Osteocyte (in vitro differentiated cells): ENCODE measurements at regions not wholly inside any gene's neighbourhood (a gene's known extent, or its start where the extent isn't known, plus 50 kb on each side); places are given as distances from the start of the nearest gene placed in this dataset.

ENCODE experiments used
- DNase-seq: peaks from one replicate; pipeline ENCODE4 v3.0.0; 2021; ENCODE audit warnings: mixed read lengths; ENCODE audit not compliant: unreplicated experiment; ENCODE audit errors: extremely low spot score
- H3K27ac Mint-ChIP-seq: one replicate; pipeline ENCODE4 v1.8.0; 2021; ENCODE audit warnings: mild to moderate bottlenecking, mixed read lengths; ENCODE audit not compliant: unreplicated experiment
- H3K27me3 Mint-ChIP-seq: one replicate; pipeline ENCODE4 v1.8.0; 2021; ENCODE audit warnings: mixed read lengths; ENCODE audit not compliant: unreplicated experiment
- H3K36me3 Mint-ChIP-seq: one replicate; pipeline ENCODE4 v1.8.0; 2021; ENCODE audit warnings: mixed read lengths; ENCODE audit not compliant: unreplicated experiment
- H3K4me1 Mint-ChIP-seq: one replicate; pipeline ENCODE4 v1.8.0; 2021; ENCODE audit warnings: mixed read lengths; ENCODE audit not compliant: unreplicated experiment
- H3K4me3 Mint-ChIP-seq: one replicate; pipeline ENCODE4 v1.8.0; 2021; ENCODE audit warnings: mild to moderate bottlenecking, moderate library complexity, mixed read lengths; ENCODE audit not compliant: unreplicated experiment
- H3K9me3 Mint-ChIP-seq: one replicate; pipeline ENCODE4 v1.8.0; 2021; ENCODE audit warnings: mixed read lengths; ENCODE audit not compliant: unreplicated experiment
- CTCF ChIP-seq: fragments of 200-600 bp; sonication (generic); IDR thresholded peaks from 2 replicates; pipeline ENCODE4 v1.5.0; 2021; ENCODE audit warnings: antibody characterized with exemption, mild to moderate bottlenecking, moderate library complexity

DNA sequence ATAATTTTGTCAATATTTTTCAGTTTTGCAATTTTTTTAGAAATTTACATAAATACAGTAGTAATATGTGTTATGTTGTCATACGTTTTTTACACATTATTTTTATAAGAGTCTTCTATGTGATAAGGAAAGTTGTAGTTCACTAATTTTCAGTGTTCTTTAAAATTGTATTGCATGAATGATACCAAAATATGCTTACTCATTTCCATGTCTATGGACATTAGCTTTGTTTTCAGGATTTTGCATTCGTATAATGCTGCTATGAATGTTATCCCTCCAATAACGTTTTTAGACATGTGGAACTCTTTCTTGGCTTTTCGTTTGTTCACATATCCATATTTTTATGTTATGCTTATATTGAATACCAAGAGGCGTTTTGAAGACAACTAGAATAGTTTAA, 260.0 kb downstream of the ARL4A start:
- DNase-seq = no peak
- H3K36me3 Mint-ChIP-seq = no peaks in the 10 kb centered on the region
- no peak for TF ChIP-seq CTCF
- peaks cover 27% of the 10 kb centered on the region for H3K4me1 Mint-ChIP-seq
- no peaks in the 10 kb centered on the region for H3K9me3 Mint-ChIP-seq
- no peak overlapping the region for H3K27ac Mint-ChIP-seq
- H3K27me3 Mint-ChIP-seq = no peaks in the 10 kb centered on the region
- H3K4me3 Mint-ChIP-seq = no peak overlapping the region

GRCh38 chr7:12949060-12949931, 261.9 kb downstream of the ARL4A start:
- Mint-ChIP-seq H3K4me1 (peaks cover 23% of the 10 kb centered on the region), H3K27ac (peak overlapping the region; percentile 9), H3K9me3 (no peaks in the 10 kb centered on the region), H3K4me3 (no peak overlapping the region), H3K36me3 (no peaks in the 10 kb centered on the region), H3K27me3 (no peaks in the 10 kb centered on the region)
- no peak for TF ChIP-seq CTCF
- no peak for DNase-seq

GRCh38 chr7:12951397-12951801, 264.0 kb downstream of the ARL4A start:
- Mint-ChIP-seq H3K9me3 (no peaks in the 10 kb centered on the region), H3K4me3 (no peak overlapping the region), H3K27ac (peak overlapping the region; percentile 80), H3K4me1 (peaks cover 23% of the 10 kb centered on the region), H3K27me3 (no peaks in the 10 kb centered on the region), H3K36me3 (no peaks in the 10 kb centered on the region)
- no peak for TF ChIP-seq CTCF
- DNase-seq = no peak

DNA sequence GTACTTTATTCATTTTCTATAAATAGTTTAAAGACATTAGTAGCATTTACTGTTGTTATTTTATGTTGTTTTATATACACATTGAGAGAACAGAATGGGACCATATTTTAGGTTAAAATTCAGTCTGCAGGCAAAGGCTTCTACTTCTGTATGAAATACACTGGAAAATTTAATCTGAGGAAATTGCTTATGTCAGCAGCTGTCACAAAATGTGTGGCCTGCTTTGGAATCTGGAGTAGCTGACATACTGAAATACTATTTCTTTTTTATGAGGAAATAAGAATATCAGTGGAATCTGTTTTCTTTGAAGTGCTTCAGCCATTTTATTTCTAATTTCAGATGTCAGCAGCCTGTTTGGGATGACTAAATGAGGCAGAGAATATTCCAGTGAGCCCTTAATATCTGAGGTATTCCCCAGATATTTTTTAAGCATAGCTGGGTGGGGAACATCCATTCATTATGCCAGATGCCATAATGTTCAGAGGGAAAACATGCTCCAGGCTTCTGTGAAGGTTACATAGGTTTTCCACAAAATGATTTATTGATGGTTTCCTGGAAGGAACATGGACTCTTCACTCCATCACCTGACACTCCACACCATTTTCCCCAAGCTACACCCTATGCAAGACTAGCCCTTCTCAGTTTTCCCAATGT, 267.1 kb downstream of the ARL4A start:
- no peak for DNase-seq
- Mint-ChIP-seq H3K27ac (no peak overlapping the region), H3K9me3 (no peaks in the 10 kb centered on the region), H3K4me3 (no peak overlapping the region), H3K36me3 (no peaks in the 10 kb centered on the region), H3K27me3 (no peaks in the 10 kb centered on the region), H3K4me1 (peaks cover 17% of the 10 kb centered on the region)
- TF ChIP-seq CTCF = no peak

DNA sequence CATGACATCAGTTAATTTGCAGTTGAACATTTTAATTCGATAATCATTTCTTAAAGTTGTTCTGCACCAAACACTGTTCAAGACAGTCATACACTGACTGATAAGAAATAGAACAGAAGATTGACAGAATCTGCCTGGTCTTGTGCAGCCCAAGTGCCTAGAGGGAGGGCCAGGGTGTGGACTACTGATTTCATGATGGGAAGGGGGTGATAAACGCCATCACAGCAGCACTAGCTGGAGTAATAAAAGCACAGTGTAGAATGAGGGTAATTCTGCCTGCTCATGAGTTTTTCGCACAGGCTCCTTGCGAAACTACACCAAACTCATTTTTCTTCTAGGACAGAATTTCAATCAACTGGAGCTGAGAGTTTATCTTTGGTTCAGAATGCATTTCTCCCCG, 270.1 kb downstream of the ARL4A start:
- Mint-ChIP-seq H3K27ac (no peak overlapping the region), H3K4me1 (no peaks in the 10 kb centered on the region), H3K4me3 (no peak overlapping the region), H3K9me3 (no peaks in the 10 kb centered on the region), H3K36me3 (no peaks in the 10 kb centered on the region), H3K27me3 (peaks cover 3% of the 10 kb centered on the region)
- TF ChIP-seq CTCF = no peak
- no peak for DNase-seq
